ENCODE measurements at regions not wholly inside any gene's neighbourhood (a gene's known extent, or its start where the extent isn't known, plus 50 kb on each side); places are given as distances from the start of the nearest gene placed in this dataset.

DNA sequence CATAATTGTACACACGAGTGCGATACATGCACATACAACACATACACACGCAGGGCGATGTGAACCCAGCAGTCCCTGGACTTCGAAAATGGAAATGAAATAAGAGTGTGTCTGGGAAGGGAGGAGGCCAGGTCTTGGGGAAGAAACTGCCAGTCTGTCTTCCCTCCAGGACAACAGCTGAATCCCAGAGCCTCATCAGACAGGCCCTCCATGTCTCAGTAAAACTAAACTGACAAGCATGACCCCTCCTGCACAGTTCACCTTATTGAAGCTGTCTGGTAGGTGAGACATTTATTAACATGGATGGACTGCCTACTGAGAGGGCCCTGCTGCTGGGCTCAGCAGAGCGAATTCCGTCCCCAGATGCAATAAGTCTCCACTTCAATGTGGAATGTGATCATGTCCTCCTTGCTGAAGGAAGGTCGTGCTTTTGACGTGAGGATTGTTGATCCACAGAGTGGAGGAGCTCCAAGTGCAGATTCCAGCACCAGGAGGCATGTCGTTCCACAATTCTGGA, 117.4 kb downstream of the SOX9 start:
- DNase-seq (peak in 1 of 3 donors; percentile 10), ATAC-seq (ENCODE audit: insufficient read depth, low FRiP score) (no peak)
- Histone ChIP-seq H3K36me3 (ENCODE audit: control insufficient read depth in 4 of 4, insufficient read depth in 4 of 4, low read length in 4 of 4) (no peaks in the 10 kb centered on the region), H3K9me3 (ENCODE audit: control insufficient read depth in 4 of 4, insufficient read depth in 3 of 4, low read length in 3 of 4) (peaks cover 0 to 12% (median 0%) of the 10 kb centered on the region in 4 donors), H3K27ac (ENCODE audit: low read depth in 1 of 2, low read length in 1 of 2) (no peak overlapping the region), H3K4me3 (no peak overlapping the region), H3K4me1 (ENCODE audit: control insufficient read depth in 5 of 5, insufficient read depth in 5 of 5, low read length in 5 of 5) (peaks cover 0 to 22% (median 2%) of the 10 kb centered on the region in 5 donors), H3K27me3 (ENCODE audit: control insufficient read depth in 3 of 3, insufficient read depth in 3 of 3, low read length in 2 of 3) (no peaks in the 10 kb centered on the region), H3K9ac (ENCODE audit: insufficient read depth in 1 of 2, low read length in 2 of 2) (no peak overlapping the region)
- TF ChIP-seq, protein P1, sequence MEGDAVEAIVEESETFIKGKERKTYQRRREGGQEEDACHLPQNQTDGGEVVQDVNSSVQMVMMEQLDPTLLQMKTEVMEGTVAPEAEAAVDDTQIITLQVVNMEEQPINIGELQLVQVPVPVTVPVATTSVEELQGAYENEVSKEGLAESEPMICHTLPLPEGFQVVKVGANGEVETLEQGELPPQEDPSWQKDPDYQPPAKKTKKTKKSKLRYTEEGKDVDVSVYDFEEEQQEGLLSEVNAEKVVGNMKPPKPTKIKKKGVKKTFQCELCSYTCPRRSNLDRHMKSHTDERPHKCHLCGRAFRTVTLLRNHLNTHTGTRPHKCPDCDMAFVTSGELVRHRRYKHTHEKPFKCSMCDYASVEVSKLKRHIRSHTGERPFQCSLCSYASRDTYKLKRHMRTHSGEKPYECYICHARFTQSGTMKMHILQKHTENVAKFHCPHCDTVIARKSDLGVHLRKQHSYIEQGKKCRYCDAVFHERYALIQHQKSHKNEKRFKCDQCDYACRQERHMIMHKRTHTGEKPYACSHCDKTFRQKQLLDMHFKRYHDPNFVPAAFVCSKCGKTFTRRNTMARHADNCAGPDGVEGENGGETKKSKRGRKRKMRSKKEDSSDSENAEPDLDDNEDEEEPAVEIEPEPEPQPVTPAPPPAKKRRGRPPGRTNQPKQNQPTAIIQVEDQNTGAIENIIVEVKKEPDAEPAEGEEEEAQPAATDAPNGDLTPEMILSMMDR (IDR thresholded peaks at IDR 0.05; ENCODE audit: control extremely low read depth, extremely low read depth), result no peak
- WGBS, 2 donors, result 74 to 86% methylated on average over 10 of the region's 10 CpGs

GRCh38 chr17:72239548-72239947, 118.7 kb downstream of the SOX9 start:
- Histone ChIP-seq H3K27me3 (ENCODE audit: control insufficient read depth in 3 of 3, insufficient read depth in 3 of 3, low read length in 2 of 3) (no peaks in the 10 kb centered on the region), H3K9ac (ENCODE audit: insufficient read depth in 1 of 2, low read length in 2 of 2) (no peak overlapping the region), H3K4me1 (ENCODE audit: control insufficient read depth in 5 of 5, insufficient read depth in 5 of 5, low read length in 5 of 5) (peaks cover 0 to 16% (median 1%) of the 10 kb centered on the region in 5 donors), H3K27ac (ENCODE audit: low read depth in 1 of 2, low read length in 1 of 2) (no peak overlapping the region), H3K9me3 (ENCODE audit: control insufficient read depth in 4 of 4, insufficient read depth in 3 of 4, low read length in 3 of 4) (peaks cover 0 to 13% (median 2%) of the 10 kb centered on the region in 4 donors), H3K36me3 (ENCODE audit: control insufficient read depth in 4 of 4, insufficient read depth in 4 of 4, low read length in 4 of 4) (no peaks in the 10 kb centered on the region), H3K4me3 (no peak overlapping the region)
- ATAC-seq (ENCODE audit: insufficient read depth, low FRiP score), result no peak
- DNase-seq, result no peak
- WGBS, 2 donors, result 91 to 96% methylated on average over 5 of the region's 5 CpGs
- TF ChIP-seq, protein P1 (IDR thresholded peaks at IDR 0.05; ENCODE audit: control extremely low read depth, extremely low read depth), result no peak

- peaks cover 0 to 16% (median 2%) of the 10 kb centered on the region in 4 donors for H3K9me3 ChIP-seq (ENCODE audit: control insufficient read depth in 4 of 4, insufficient read depth in 3 of 4, low read length in 3 of 4)
- ATAC-seq (ENCODE audit: insufficient read depth, low FRiP score) (no peak), DNase-seq (no peak)
- no peak overlapping the region for H3K9ac ChIP-seq (ENCODE audit: insufficient read depth in 1 of 2, low read length in 2 of 2)
- H3K36me3 ChIP-seq (ENCODE audit: control insufficient read depth in 4 of 4, insufficient read depth in 4 of 4, low read length in 4 of 4), result no peaks in the 10 kb centered on the region
- H3K27ac ChIP-seq (ENCODE audit: low read depth in 1 of 2, low read length in 1 of 2), result no peak overlapping the region
- 82 to 90% methylated on average over 3 of the region's 3 CpGs for WGBS, 2 donors
- H3K4me1 ChIP-seq (ENCODE audit: control insufficient read depth in 5 of 5, insufficient read depth in 5 of 5, low read length in 5 of 5), result peaks cover 0 to 9% (median 0%) of the 10 kb centered on the region in 5 donors
- no peaks in the 10 kb centered on the region for H3K27me3 ChIP-seq (ENCODE audit: control insufficient read depth in 3 of 3, insufficient read depth in 3 of 3, low read length in 2 of 3)
- H3K4me3 ChIP-seq, result no peak overlapping the region
- TF ChIP-seq, protein P1 (IDR thresholded peaks at IDR 0.05; ENCODE audit: control extremely low read depth, extremely low read depth), result no peak
These were observed 119.5 kb downstream of the SOX9 start for GRCh38 chr17:72240333-72240732.

GRCh38 chr17:72244494-72244893, 123.7 kb downstream of the SOX9 start:
- DNase-seq (no peak), ATAC-seq (ENCODE audit: insufficient read depth, low FRiP score) (no peak)
- Histone ChIP-seq H3K27ac (ENCODE audit: low read depth in 1 of 2, low read length in 1 of 2) (no peak overlapping the region), H3K4me1 (ENCODE audit: control insufficient read depth in 5 of 5, insufficient read depth in 5 of 5, low read length in 5 of 5) (no peaks in the 10 kb centered on the region), H3K36me3 (ENCODE audit: control insufficient read depth in 4 of 4, insufficient read depth in 4 of 4, low read length in 4 of 4) (no peaks in the 10 kb centered on the region), H3K4me3 (no peak overlapping the region), H3K27me3 (ENCODE audit: control insufficient read depth in 3 of 3, insufficient read depth in 3 of 3, low read length in 2 of 3) (no peaks in the 10 kb centered on the region), H3K9ac (ENCODE audit: insufficient read depth in 1 of 2, low read length in 2 of 2) (no peak overlapping the region), H3K9me3 (ENCODE audit: control insufficient read depth in 4 of 4, insufficient read depth in 3 of 4, low read length in 3 of 4) (peaks cover 0 to 19% (median 3%) of the 10 kb centered on the region in 4 donors)
- TF ChIP-seq, protein P1 (IDR thresholded peaks at IDR 0.05; ENCODE audit: control extremely low read depth, extremely low read depth), result no peak
- WGBS, 2 donors, result 79 to 92% methylated on average over 4 of the region's 4 CpGs
